HFFc6 (cell line): ENCODE measurements at regions not wholly inside any gene's neighbourhood (a gene's known extent, or its start where the extent isn't known, plus 50 kb on each side); places are given as distances from the start of the nearest gene placed in this dataset.

Experiments used
- DNase-seq: peaks from one replicate; pipeline ENCODE4 v3.0.0-alpha.2; 2018
- H3K27ac Mint-ChIP-seq: 2 replicates; pipeline ENCODE4 v1.8.0; 2020; ENCODE audit warnings: mild to moderate bottlenecking, mixed read lengths
- H3K27me3 Mint-ChIP-seq: 2 replicates; pipeline ENCODE4 v1.8.0; 2021; ENCODE audit warnings: mild to moderate bottlenecking, moderate library complexity, mixed read lengths; ENCODE audit not compliant: insufficient read depth
- H3K36me3 Mint-ChIP-seq: 2 replicates; pipeline ENCODE4 v1.8.0; 2021; ENCODE audit warnings: low read depth, mixed read lengths
- H3K4me1 Mint-ChIP-seq: 2 replicates; pipeline ENCODE4 v1.8.0; 2020; ENCODE audit warnings: low read depth, mixed read lengths
- H3K4me3 Mint-ChIP-seq: 2 replicates; pipeline ENCODE4 v1.8.0; 2020; ENCODE audit warnings: mild to moderate bottlenecking, moderate library complexity, mixed read lengths
- H3K9me3 Mint-ChIP-seq: 2 replicates; pipeline ENCODE4 v1.8.0; 2020; ENCODE audit warnings: mild to moderate bottlenecking, mixed read lengths
- CTCF ChIP-seq: fragments of 200-600 bp; sonication (generic); IDR thresholded peaks from 2 replicates; pipeline ENCODE4 v1.5.0; 2021; ENCODE audit warnings: antibody characterized with exemption, mild to moderate bottlenecking

GRCh38 chr1:204812842-204813241, 57.8 kb upstream of the NFASC start:
- no peak for TF ChIP-seq CTCF
- no peaks in the 10 kb centered on the region for H3K9me3 Mint-ChIP-seq
- H3K27me3 Mint-ChIP-seq = peaks cover 29% of the 10 kb centered on the region

GRCh38 chr1:204813522-204813921, 57.1 kb upstream of the NFASC start:
- no peaks in the 10 kb centered on the region for H3K36me3 Mint-ChIP-seq
- H3K27me3 Mint-ChIP-seq = peaks cover 31% of the 10 kb centered on the region
- H3K9me3 Mint-ChIP-seq = no peaks in the 10 kb centered on the region
- H3K4me1 Mint-ChIP-seq = no peaks in the 10 kb centered on the region
- no peak overlapping the region for H3K4me3 Mint-ChIP-seq
- DNase-seq = no peak
- H3K27ac Mint-ChIP-seq = no peak overlapping the region
- no peak for TF ChIP-seq CTCF

More at GRCh38 chr1:204812842-204813241, 57.8 kb upstream of the NFASC start:
- no peak overlapping the region for H3K4me3 Mint-ChIP-seq
- no peak for DNase-seq
- H3K36me3 Mint-ChIP-seq = no peaks in the 10 kb centered on the region
- H3K4me1 Mint-ChIP-seq = no peaks in the 10 kb centered on the region
- no peak overlapping the region for H3K27ac Mint-ChIP-seq

GRCh38 chr1:204814166-204814884, 56.3 kb upstream of the NFASC start:
- H3K27ac Mint-ChIP-seq = no peak overlapping the region
- no peak overlapping the region for H3K4me3 Mint-ChIP-seq
- H3K9me3 Mint-ChIP-seq = no peaks in the 10 kb centered on the region
- no peak for DNase-seq
- no peak for TF ChIP-seq CTCF
- peaks cover 34% of the 10 kb centered on the region for H3K27me3 Mint-ChIP-seq
- H3K36me3 Mint-ChIP-seq = no peaks in the 10 kb centered on the region
- no peaks in the 10 kb centered on the region for H3K4me1 Mint-ChIP-seq

- no peak for TF ChIP-seq CTCF
- Mint-ChIP-seq H3K4me1 (no peaks in the 10 kb centered on the region), H3K4me3 (no peak overlapping the region), H3K27me3 (peaks cover 30% of the 10 kb centered on the region), H3K36me3 (no peaks in the 10 kb centered on the region), H3K9me3 (no peaks in the 10 kb centered on the region), H3K27ac (no peak overlapping the region)
- DNase-seq = no peak
Measured at GRCh38 chr1:204817341-204817740, 53.3 kb upstream of the NFASC start.

- no peak for TF ChIP-seq CTCF
- H3K27ac Mint-ChIP-seq = no peak overlapping the region
- H3K27me3 Mint-ChIP-seq = peaks cover 26% of the 10 kb centered on the region
- no peaks in the 10 kb centered on the region for H3K9me3 Mint-ChIP-seq
- DNase-seq = no peak
- no peaks in the 10 kb centered on the region for H3K4me1 Mint-ChIP-seq
- no peaks in the 10 kb centered on the region for H3K36me3 Mint-ChIP-seq
- no peak overlapping the region for H3K4me3 Mint-ChIP-seq
Measured at GRCh38 chr1:204818998-204819397, 51.7 kb upstream of the NFASC start.

- DNase-seq = no peak
- no peak for TF ChIP-seq CTCF
- Mint-ChIP-seq H3K27me3 (peaks cover 23% of the 10 kb centered on the region), H3K27ac (no peak overlapping the region), H3K36me3 (no peaks in the 10 kb centered on the region), H3K4me1 (no peaks in the 10 kb centered on the region), H3K9me3 (no peaks in the 10 kb centered on the region), H3K4me3 (no peak overlapping the region)
Measured at GRCh38 chr1:204819495-204819894, 51.2 kb upstream of the NFASC start.
